IMR-90 (cell line): ENCODE measurements at regions not wholly inside any gene's neighbourhood (a gene's known extent, or its start where the extent isn't known, plus 50 kb on each side); places are given as distances from the start of the nearest gene placed in this dataset.

ENCODE experiments used
- POLR2A ChIP-seq: IDR thresholded peaks from 2 replicates; pipeline ENCODE4 v1.6.1; 2012; ENCODE audit warnings: mild to moderate bottlenecking, low read depth, low read length
- RCOR1 ChIP-seq: IDR thresholded peaks from 2 replicates; pipeline ENCODE4 v1.6.1; 2012; ENCODE audit warnings: mild to moderate bottlenecking, low read length, improper control_type of control experiment; ENCODE audit not compliant: insufficient replicate concordance
- TF ChIP-seq, protein P1 (sequence below): conservative IDR thresholded peaks from 2 replicates; pipeline ENCODE4 v1.5.1; 2012; ENCODE audit warnings: mild to moderate bottlenecking, low read depth, low read length, improper control_type of control experiment

DNA sequence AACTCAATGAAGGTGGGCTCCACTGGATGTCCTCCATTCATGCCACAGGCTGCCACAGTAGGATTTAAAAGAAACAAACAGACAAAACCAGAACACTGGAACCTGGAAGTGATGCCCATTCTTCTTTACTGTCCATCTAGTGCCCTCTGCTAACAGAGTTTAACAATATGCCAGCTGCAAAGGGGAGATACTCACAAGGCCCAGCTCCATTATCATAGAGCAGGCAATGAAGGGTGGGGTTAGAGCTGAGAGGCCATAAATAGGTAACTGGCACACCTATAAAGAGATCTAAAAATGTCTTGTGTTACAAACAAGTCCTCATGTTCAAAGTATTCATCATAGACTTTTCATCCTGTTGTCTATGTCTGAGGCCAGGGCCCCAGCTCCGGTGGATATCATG, 75.6 kb downstream of the SOD2 start:
- TF ChIP-seq, protein P1, sequence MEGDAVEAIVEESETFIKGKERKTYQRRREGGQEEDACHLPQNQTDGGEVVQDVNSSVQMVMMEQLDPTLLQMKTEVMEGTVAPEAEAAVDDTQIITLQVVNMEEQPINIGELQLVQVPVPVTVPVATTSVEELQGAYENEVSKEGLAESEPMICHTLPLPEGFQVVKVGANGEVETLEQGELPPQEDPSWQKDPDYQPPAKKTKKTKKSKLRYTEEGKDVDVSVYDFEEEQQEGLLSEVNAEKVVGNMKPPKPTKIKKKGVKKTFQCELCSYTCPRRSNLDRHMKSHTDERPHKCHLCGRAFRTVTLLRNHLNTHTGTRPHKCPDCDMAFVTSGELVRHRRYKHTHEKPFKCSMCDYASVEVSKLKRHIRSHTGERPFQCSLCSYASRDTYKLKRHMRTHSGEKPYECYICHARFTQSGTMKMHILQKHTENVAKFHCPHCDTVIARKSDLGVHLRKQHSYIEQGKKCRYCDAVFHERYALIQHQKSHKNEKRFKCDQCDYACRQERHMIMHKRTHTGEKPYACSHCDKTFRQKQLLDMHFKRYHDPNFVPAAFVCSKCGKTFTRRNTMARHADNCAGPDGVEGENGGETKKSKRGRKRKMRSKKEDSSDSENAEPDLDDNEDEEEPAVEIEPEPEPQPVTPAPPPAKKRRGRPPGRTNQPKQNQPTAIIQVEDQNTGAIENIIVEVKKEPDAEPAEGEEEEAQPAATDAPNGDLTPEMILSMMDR: no peak
- TF ChIP-seq RCOR1: no peak
- TF ChIP-seq POLR2A: no peak
